ENCODE measurements at regions not wholly inside any gene's neighbourhood (a gene's known extent, or its start where the extent isn't known, plus 50 kb on each side); places are given as distances from the start of the nearest gene placed in this dataset.

- H3K4ac ChIP-seq (replicated peaks; ENCODE audit: insufficient read length, low read depth, low read length), result no peak overlapping the region
- ChIA-PET CTCF (ENCODE audit: partially characterized antibody) (interaction anchor here (0.6 kb wide), 1 partner anchor 287 kb away, joined by 6 read pairs; no protein-coding TSS in a partner anchor), POLR2A (ENCODE audit: partially characterized antibody) (no interaction called here)
- H3K14ac ChIP-seq (ENCODE audit: insufficient read length), result no peak overlapping the region
- H3K4me3 ChIP-seq (ENCODE audit: extremely low read depth in 1 of 4, insufficient read depth in 2 of 4, low read depth in 3 of 4, low read length in 4 of 4), result no peak overlapping the region
- DNase-seq (ENCODE audit: low read depth in 1 of 2, low spot score in 2 of 2) (no peak), FAIRE-seq (no peak)
- H3K27ac ChIP-seq (ENCODE audit: low read depth, low read length), result no peak overlapping the region
- no peak overlapping the region for H2BK20ac ChIP-seq (ENCODE audit: low read length)
- WGBS, 2 experiments (ENCODE audit: extremely low coverage in 1 of 2, insufficient coverage in 1 of 2, insufficient read length in 1 of 2, insufficient replicate concordance in 2 of 2, low coverage in 1 of 2, low lambda C conversion rate in 2 of 2, missing lambda C conversion rate in 1 of 2), result 93% methylated on average over 2 of the region's 2 CpGs; no CpG with 5 or more reads in 1 of the 2 experiments
- no peak overlapping the region for H2BK5ac ChIP-seq (ENCODE audit: low read depth, low read length)
- H3K23me2 ChIP-seq (ENCODE audit: low read depth, low read length), result no peaks in the 10 kb centered on the region; the same call in 1 of the 2 replicates
- no peak overlapping the region for H2AK5ac ChIP-seq (ENCODE audit: low read depth, low read length)
- H3K4me2 ChIP-seq (ENCODE audit: insufficient read depth in 1 of 2, low read depth in 2 of 2, low read length in 2 of 2), result no peak overlapping the region
- peaks cover 0 to 4% (median 2%) of the 10 kb centered on the region in 4 experiments; a peak in 4 of 7 replicates for H3K4me1 ChIP-seq (replicated peaks in 1 of 4; ENCODE audit: control insufficient read depth in 3 of 4, insufficient read depth in 4 of 4, low read length in 3 of 4)
- TF ChIP-seq CTBP2 (IDR thresholded peaks at IDR 0.05; ENCODE audit: borderline replicate concordance, insufficient read depth, insufficient read length, low read length) (no peak), HDAC2 (IDR thresholded peaks at IDR 0.05; ENCODE audit: borderline replicate concordance in 1 of 2, low read depth in 2 of 2, low read length in 2 of 2) (no peak)
- no peak overlapping the region for H2BK12ac ChIP-seq (ENCODE audit: low read depth, low read length)
- no peaks in the 10 kb centered on the region for H3K79me1 ChIP-seq (ENCODE audit: low read depth, low read length)
- H2BK15ac ChIP-seq (ENCODE audit: low read length), result 0 out of 2 replicates have a peak overlapping the region, but pooled peaks have one; percentile 6
- H3K23ac ChIP-seq (ENCODE audit: insufficient read length), result no peak overlapping the region
- H2AFZ ChIP-seq (ENCODE audit: low read length), result no peak overlapping the region
- H4K5ac ChIP-seq (ENCODE audit: insufficient read length, low read depth, low read length), result no peak overlapping the region
- no peaks in the 10 kb centered on the region for H3K27me3 ChIP-seq (replicated peaks in 1 of 4; ENCODE audit: control insufficient read depth in 3 of 4, extremely low read depth in 1 of 4, insufficient read depth in 3 of 4, low read length in 3 of 4)
- H3K9ac ChIP-seq (replicated peaks in 1 of 4; ENCODE audit: extremely low read depth in 1 of 4, low read depth in 3 of 4, low read length in 3 of 4), result no peak overlapping the region
- H4K20me1 ChIP-seq (replicated peaks in 1 of 2; ENCODE audit: control insufficient read depth in 1 of 2, insufficient read depth in 2 of 2, low read length in 2 of 2), result no peaks in the 10 kb centered on the region
- H3K18ac ChIP-seq (ENCODE audit: extremely low read depth, low read length), result no peak overlapping the region; the same call in 1 of the 2 replicates
- no peak overlapping the region for H4K91ac ChIP-seq (replicated peaks; ENCODE audit: insufficient read length, low read length)
- H4K8ac ChIP-seq (ENCODE audit: extremely low read depth, insufficient read depth, low read length), result no peak overlapping the region; the same call in 1 of the 2 replicates
- no peaks in the 10 kb centered on the region for H3K9me3 ChIP-seq (ENCODE audit: insufficient read depth in 2 of 2, low read depth in 1 of 2, low read length in 1 of 2)
- H3K79me2 ChIP-seq (ENCODE audit: control insufficient read depth in 1 of 2, insufficient read depth in 2 of 2, low read length in 2 of 2), result no peaks in the 10 kb centered on the region
- no peak overlapping the region for H3K56ac ChIP-seq (replicated peaks; ENCODE audit: insufficient read length, low read depth, low read length)
- H3K36me3 ChIP-seq (ENCODE audit: control insufficient read depth in 2 of 4, insufficient read depth in 4 of 4, low read length in 3 of 4), result no peaks in the 10 kb centered on the region
- H2BK120ac ChIP-seq (replicated peaks; ENCODE audit: low read depth, low read length), result no peak overlapping the region
Measured at GRCh38 chr12:102616692-102617091, 136.3 kb upstream of the IGF1 start.

All from H1 (cell line).